ENCODE measurements at regions not wholly inside any gene's neighbourhood (a gene's known extent, or its start where the extent isn't known, plus 50 kb on each side); places are given as distances from the start of the nearest gene placed in this dataset.

- H3K27me3 ChIP-seq = peaks cover 0 to 57% of the 10 kb centered on the region in 2 donors
- H3K4me3 ChIP-seq = no peak overlapping the region
- ATAC-seq = no peak
- H3K9me3 ChIP-seq = no peaks in the 10 kb centered on the region
- intact Hi-C loops (cut with DNase I) = no loop called here
- H3K27ac ChIP-seq = no peak overlapping the region
- H3K36me3 ChIP-seq = no peaks in the 10 kb centered on the region
- DNase-seq = peak in 2 of 4 donors; percentile 7 to 34
- no peaks in the 10 kb centered on the region for H3K4me1 ChIP-seq
- TF ChIP-seq, protein P1, sequence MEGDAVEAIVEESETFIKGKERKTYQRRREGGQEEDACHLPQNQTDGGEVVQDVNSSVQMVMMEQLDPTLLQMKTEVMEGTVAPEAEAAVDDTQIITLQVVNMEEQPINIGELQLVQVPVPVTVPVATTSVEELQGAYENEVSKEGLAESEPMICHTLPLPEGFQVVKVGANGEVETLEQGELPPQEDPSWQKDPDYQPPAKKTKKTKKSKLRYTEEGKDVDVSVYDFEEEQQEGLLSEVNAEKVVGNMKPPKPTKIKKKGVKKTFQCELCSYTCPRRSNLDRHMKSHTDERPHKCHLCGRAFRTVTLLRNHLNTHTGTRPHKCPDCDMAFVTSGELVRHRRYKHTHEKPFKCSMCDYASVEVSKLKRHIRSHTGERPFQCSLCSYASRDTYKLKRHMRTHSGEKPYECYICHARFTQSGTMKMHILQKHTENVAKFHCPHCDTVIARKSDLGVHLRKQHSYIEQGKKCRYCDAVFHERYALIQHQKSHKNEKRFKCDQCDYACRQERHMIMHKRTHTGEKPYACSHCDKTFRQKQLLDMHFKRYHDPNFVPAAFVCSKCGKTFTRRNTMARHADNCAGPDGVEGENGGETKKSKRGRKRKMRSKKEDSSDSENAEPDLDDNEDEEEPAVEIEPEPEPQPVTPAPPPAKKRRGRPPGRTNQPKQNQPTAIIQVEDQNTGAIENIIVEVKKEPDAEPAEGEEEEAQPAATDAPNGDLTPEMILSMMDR (IDR thresholded peaks at IDR 0.05) = no peak
Measured at GRCh38 chr4:8771666-8772065, 100.0 kb downstream of the HMX1 start.

DNA sequence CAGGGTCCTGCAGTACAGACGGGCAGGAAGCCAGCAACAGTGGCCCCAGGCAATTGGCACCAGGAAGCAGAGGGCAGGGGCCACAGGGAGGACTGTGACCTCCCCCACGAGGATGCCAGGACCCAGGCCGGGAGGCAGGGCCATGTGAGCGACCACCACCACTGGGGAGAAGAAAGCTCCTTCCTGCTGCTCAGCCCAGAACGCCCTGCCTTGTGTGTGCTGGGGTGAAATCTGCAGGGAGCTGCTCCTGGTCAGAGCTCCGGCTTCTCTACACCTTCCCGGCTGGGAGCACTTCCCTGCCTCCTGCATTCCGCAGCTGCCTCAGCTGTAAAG, 100.4 kb downstream of the HMX1 start:
- Histone ChIP-seq H3K4me1 (no peaks in the 10 kb centered on the region), H3K36me3 (no peaks in the 10 kb centered on the region), H3K9me3 (no peaks in the 10 kb centered on the region), H3K4me3 (no peak overlapping the region), H3K27me3 (peaks cover 0 to 61% of the 10 kb centered on the region in 2 donors), H3K27ac (no peak overlapping the region)
- no peak for ATAC-seq
- peak in 2 of 4 donors; percentile 20 to 68 for DNase-seq
- TF ChIP-seq, protein P1 (IDR thresholded peaks at IDR 0.05) = no peak
- intact Hi-C loops (cut with DNase I) = no loop called here

GRCh38 chr4:8770518-8771257, 101.0 kb downstream of the HMX1 start:
- peak in 2 of 4 donors; percentile 17 to 49 for DNase-seq
- ATAC-seq = no peak
- Histone ChIP-seq H3K4me1 (no peaks in the 10 kb centered on the region), H3K4me3 (no peak overlapping the region), H3K27ac (no peak overlapping the region), H3K9me3 (no peaks in the 10 kb centered on the region), H3K27me3 (peaks cover 0 to 61% of the 10 kb centered on the region in 2 donors), H3K36me3 (no peaks in the 10 kb centered on the region)
- intact Hi-C loops (cut with DNase I) = no loop called here
- TF ChIP-seq, protein P1 (IDR thresholded peaks at IDR 0.05) = no peak

DNA sequence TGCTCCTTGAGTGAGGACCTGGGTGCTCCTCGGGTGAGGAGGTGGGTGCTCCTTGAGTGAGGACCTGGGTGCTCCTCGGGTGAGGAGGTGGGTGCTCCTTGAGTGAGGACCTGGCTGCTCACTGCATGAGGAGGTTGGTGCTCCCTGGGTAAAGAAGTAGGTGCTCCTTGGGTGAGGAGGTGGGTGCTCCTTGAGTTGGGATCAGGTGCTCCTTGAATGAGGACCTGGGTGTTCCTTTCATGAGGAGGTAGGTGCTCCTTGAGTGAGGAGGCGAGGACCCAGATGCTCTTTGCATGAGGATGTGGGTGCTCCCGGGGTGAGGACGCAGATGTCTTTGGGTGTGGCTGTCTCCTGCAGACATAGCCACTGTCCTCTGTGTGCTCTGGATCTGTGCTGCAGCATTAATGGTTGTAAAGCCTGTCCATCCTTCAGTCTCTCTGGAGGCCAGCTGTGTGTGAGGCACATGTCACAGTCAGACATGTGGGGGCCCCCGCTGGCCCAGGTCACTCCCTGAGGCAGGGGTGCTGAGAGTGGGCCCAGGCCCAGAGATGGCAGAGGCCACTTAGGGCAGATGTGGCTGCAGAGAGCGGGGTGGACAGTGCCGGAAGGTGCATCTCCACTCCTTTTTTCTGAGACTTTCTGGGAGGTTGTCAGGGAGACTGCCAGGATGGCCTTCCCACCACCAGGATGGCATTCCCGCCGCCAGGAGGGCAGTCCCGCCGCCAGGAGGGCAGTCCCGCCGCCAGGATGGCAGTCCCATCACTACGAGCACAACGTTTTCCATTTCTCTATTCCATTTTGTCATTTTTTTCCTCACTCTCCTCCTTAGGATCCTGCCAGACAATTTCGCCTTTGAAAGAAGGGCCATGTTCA, 101.8 kb downstream of the HMX1 start:
- intact Hi-C loops (cut with DNase I) = no loop called here
- Histone ChIP-seq H3K4me3 (no peak overlapping the region), H3K9me3 (no peaks in the 10 kb centered on the region), H3K27ac (no peak overlapping the region), H3K27me3 (peaks cover 0 to 68% of the 10 kb centered on the region in 2 donors), H3K4me1 (no peaks in the 10 kb centered on the region), H3K36me3 (no peaks in the 10 kb centered on the region)
- TF ChIP-seq, protein P1 (IDR thresholded peaks at IDR 0.05) = no peak
- DNase-seq = peak in 2 of 4 donors; percentile 9 to 75
- no peak for ATAC-seq

DNA sequence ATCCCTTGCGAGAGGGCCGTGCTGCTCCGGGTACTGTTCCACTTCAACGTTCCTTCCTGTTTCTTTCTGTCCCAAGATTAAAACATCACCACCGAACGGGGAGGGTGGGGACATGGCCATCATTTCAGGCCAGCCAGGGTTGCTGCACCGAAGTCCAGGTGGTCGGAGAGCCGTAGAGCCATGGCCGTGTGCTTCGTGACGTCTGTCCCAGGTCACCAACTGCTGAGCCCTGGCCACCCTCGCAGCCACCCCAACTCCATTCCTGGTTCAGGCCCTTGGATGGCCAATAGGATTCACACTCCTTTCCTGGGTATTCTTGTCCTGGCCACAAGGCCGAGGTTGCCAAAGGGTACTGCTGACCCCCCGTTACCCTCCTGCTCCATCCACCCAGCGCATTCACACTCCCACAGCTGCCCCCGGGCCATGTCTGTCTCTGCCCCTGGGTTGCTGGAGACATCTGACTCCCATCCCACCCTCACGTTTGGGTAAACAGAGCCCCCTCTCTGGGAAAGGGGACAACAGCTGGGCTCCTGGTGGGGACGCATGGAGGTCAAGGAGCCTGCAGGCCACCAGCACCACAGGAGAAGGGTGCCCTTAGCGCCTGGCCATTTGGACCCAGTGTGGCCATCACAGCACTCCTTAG, 103.2 kb downstream of the HMX1 start:
- TF ChIP-seq, protein P1 (IDR thresholded peaks at IDR 0.05) = no peak
- Histone ChIP-seq H3K9me3 (no peaks in the 10 kb centered on the region), H3K27me3 (peaks cover 0 to 77% of the 10 kb centered on the region in 2 donors), H3K36me3 (no peaks in the 10 kb centered on the region), H3K27ac (no peak overlapping the region), H3K4me3 (no peak overlapping the region), H3K4me1 (no peaks in the 10 kb centered on the region)
- ATAC-seq (no peak), DNase-seq (peak in 2 of 4 donors; percentile 17 to 57)
- intact Hi-C loops (cut with DNase I) = no loop called here

Data from left lung (tissue), 4 donors.